K562 (cell line): ENCODE measurements at regions not wholly inside any gene's neighbourhood (a gene's known extent, or its start where the extent isn't known, plus 50 kb on each side); places are given as distances from the start of the nearest gene placed in this dataset.

Experiments used
- ATAC-seq: fragments of 200-7000 bp; cut with Tn5 transposase; 3 replicates; pipeline ENCODE4 v1.9.1; 2020; ENCODE audit warnings: moderate library complexity
- BruUV-seq: library from RNA; stranded (reverse); fragments of 400-500 nt; replicated peaks from 2 replicates; lab custom pipeline; 2021; lab: Mats Ljungman, UMichigan
- CTCF ChIA-PET: fragments of 300-600 bp; formaldehyde crosslinking; extraction: SDS; loops from one replicate; lab custom pipeline; 2021; ENCODE audit warnings: low intra/inter-chr PET ratio; lab: Yijun Ruan, JAX
- POLR2A ChIA-PET: fragments of 300-600, 350-650 bp; sonication (Branson Sonifier 250); formaldehyde crosslinking; extraction: SDS; loops from one replicate; lab custom pipeline; 2021; ENCODE audit warnings: antibody characterized with exemption, inconsistent platforms; lab: Yijun Ruan, JAX
- DNase-seq, 4 experiments: peaks; one replicate each; pipeline versions ENCODE4 v3.0.0 to v3.0.0-alpha.2; 2011 to 2018; ENCODE audit warnings: low spot score in 3 of 4, mixed read lengths in 3 of 4; ENCODE audit errors: extremely low read depth in 1 of 4
- FAIRE-seq: peaks from 2 replicates; lab custom pipeline; 2011; peaks lifted over from hg19 to GRCh38; lab: Jason Lieb, UNC
- H2AFZ ChIP-seq: 2 replicates; pipeline ENCODE4 v1.6.0; 2011; ENCODE audit warnings: low read depth, low read length, control low read depth, inconsistent platforms
- H3K27ac ChIP-seq: fragments of 200-600 bp; 3 replicates; pipeline ENCODE4 v1.8.0; 2011; ENCODE audit warnings: low read depth, mild to moderate bottlenecking, control low read depth, inconsistent platforms, low read length, moderate library complexity, mixed read lengths; ENCODE audit errors: extremely low read depth
- H3K27me3 ChIP-seq, 2 experiments: fragments of 300-600 bp in 1 of 2; 2 replicates in 1 of 2; 3 replicates in 1 of 2; pipeline versions ENCODE4 v1.6.0 to v1.8.0; 2011; ENCODE audit warnings: inconsistent platforms in 2 of 2, low read length in 2 of 2, mild to moderate bottlenecking in 1 of 2, mixed read lengths in 1 of 2, moderate library complexity in 1 of 2; ENCODE audit not compliant: control insufficient read depth in 2 of 2, insufficient read depth in 2 of 2
- H3K36me3 ChIP-seq: fragments of 300-600 bp; 3 replicates; pipeline ENCODE4 v1.8.0; 2011; ENCODE audit warnings: mild to moderate bottlenecking, low read length, inconsistent platforms; ENCODE audit not compliant: control insufficient read depth, insufficient read depth
- H3K4me1 ChIP-seq, 2 experiments: fragments of 200-600 bp in 1 of 2; replicated peaks in 1 of 2; 2 replicates in 1 of 2; 3 replicates in 1 of 2; pipeline versions ENCODE4 v1.5.1 to v1.8.0; 2011; ENCODE audit warnings: inconsistent platforms in 2 of 2, low read length in 2 of 2, mild to moderate bottlenecking in 1 of 2, mixed read lengths in 1 of 2, moderate library complexity in 1 of 2; ENCODE audit not compliant: control insufficient read depth in 2 of 2, insufficient read depth in 2 of 2
- H3K4me2 ChIP-seq: 2 replicates; pipeline ENCODE4 v1.6.1; 2011; ENCODE audit warnings: low read length, control low read depth, inconsistent platforms, mixed read lengths; ENCODE audit not compliant: insufficient read depth
- H3K4me3 ChIP-seq: fragments of 200-600 bp; sonication (generic), shearing (Covaris generic); 2 replicates; pipeline ENCODE4 v1.5.1; 2016; ENCODE audit warnings: control low read depth, inconsistent platforms
- H3K79me2 ChIP-seq: fragments of 200-600 bp; 3 replicates; pipeline ENCODE4 v1.8.0; 2011; ENCODE audit warnings: low read length, inconsistent platforms; ENCODE audit not compliant: control insufficient read depth, insufficient read depth
- H3K9ac ChIP-seq, 2 experiments: 2 replicates each; pipeline versions ENCODE4 v1.6.0 to v1.6.1; 2011; ENCODE audit warnings: low read depth in 2 of 2, low read length in 2 of 2, control low read depth in 1 of 2, inconsistent platforms in 1 of 2, mild to moderate bottlenecking in 1 of 2, mixed read lengths in 1 of 2; ENCODE audit not compliant: insufficient read depth in 1 of 2
- H3K9me1 ChIP-seq: one replicate; pipeline ENCODE4 v1.6.0; 2011; ENCODE audit warnings: inconsistent platforms, mild to moderate bottlenecking, low read length, moderate library complexity; ENCODE audit not compliant: control insufficient read depth, insufficient read depth
- H3K9me3 ChIP-seq: replicated peaks from 2 replicates; pipeline ENCODE4 v1.5.1; 2011; ENCODE audit warnings: low read depth, low read length, inconsistent platforms; ENCODE audit not compliant: control insufficient read depth, insufficient read depth
- H4K20me1 ChIP-seq: replicated peaks from 2 replicates; pipeline ENCODE4 v1.6.1; 2011; ENCODE audit warnings: low read length, inconsistent platforms, mixed read lengths; ENCODE audit not compliant: control insufficient read depth, insufficient read depth
- ASH1L ChIP-seq: fragments of 450-650 bp; IDR thresholded peaks from 2 replicates; pipeline ENCODE4 v1.6.1; 2018; ENCODE audit warnings: borderline replicate concordance, mild to moderate bottlenecking, low read depth; ENCODE audit not compliant: partially characterized antibody
- ATF1 ChIP-seq, 2 experiments: fragments of 450-650 bp in 1 of 2; IDR thresholded peaks; 2 replicates each; pipeline ENCODE4 v1.6.1; 2016; ENCODE audit warnings: missing compliant biosample characterization in 1 of 2, missing genetic modification characterization in 1 of 2
- CEBPG ChIP-seq, 3 experiments: fragments of 200-800 bp in 1 of 3; sonication (Bioruptor generic) in 1 of 3; sonication (generic) in 1 of 3; formaldehyde crosslinking in 1 of 3; IDR thresholded peaks in 2 of 3; conservative IDR thresholded peaks in 1 of 3; 2 replicates each; pipeline versions ENCODE4 v1.6.1 to v1.8.0; 2016 to 2022; ENCODE audit warnings: missing compliant biosample characterization in 2 of 3, missing genetic modification characterization in 2 of 3, mild to moderate bottlenecking in 1 of 3, missing genetic modification reagents in 1 of 3
- ELF4 ChIP-seq: fragments of 450-650 bp; formaldehyde crosslinking; IDR thresholded peaks from 2 replicates; pipeline ENCODE4 v1.4.0; 2022; ENCODE audit warnings: missing genetic modification characterization
- EP400 ChIP-seq: fragments of 450-650 bp; IDR thresholded peaks from 2 replicates; pipeline ENCODE4 v1.6.1; 2017; ENCODE audit warnings: antibody characterized with exemption, mild to moderate bottlenecking, moderate library complexity
- L3MBTL2 ChIP-seq: fragments of 450-650 bp; IDR thresholded peaks from 2 replicates; pipeline ENCODE4 v1.6.1; 2016; ENCODE audit warnings: mild to moderate bottlenecking, moderate library complexity
- NFYB ChIP-seq: IDR thresholded peaks from 2 replicates; pipeline ENCODE4 v1.6.1; 2011; ENCODE audit warnings: mild to moderate bottlenecking, moderate library complexity; ENCODE audit not compliant: insufficient read length; ENCODE audit errors: extremely low read depth
- PHF8 ChIP-seq: fragments of 200-600 bp; sonication (generic); IDR thresholded peaks from 2 replicates; pipeline ENCODE4 v1.6.1; 2012; ENCODE audit warnings: mixed run types, mild to moderate bottlenecking, inconsistent platforms, low read length, moderate library complexity, borderline replicate concordance
- POLR2AphosphoS5 ChIP-seq: IDR thresholded peaks from 2 replicates; pipeline ENCODE4 v1.6.1; 2011; ENCODE audit warnings: mild to moderate bottlenecking, low read depth, low read length, moderate library complexity; ENCODE audit not compliant: control insufficient read depth, insufficient read depth
- WGBS: fragments of 100-300 bp; shearing (Covaris generic); methylation state at CpG from one replicate; pipeline ENCODE4 v1.1.6; 2016; ENCODE audit warnings: low coverage, mixed read lengths; ENCODE audit not compliant: insufficient coverage; ENCODE audit errors: missing lambda C conversion rate; 5-methylcytosine and 5-hydroxymethylcytosine counted together
- in situ Hi-C: fragments of 300-500 bp; cut with MboI; formaldehyde crosslinking; loops from 4 replicates; pipeline ENCODE4 v1.15.0; 2018; ENCODE audit warnings: inconsistent platforms, mixed read lengths
- intact Hi-C: fragments of 100-400 bp; cut with micrococcal nuclease; formaldehyde crosslinking; loops from 2 replicates; pipeline ENCODE4 v1.14.2; 2022
- TF ChIP-seq, protein P1 (sequence below): fragments of 450-650 bp; IDR thresholded peaks from 2 replicates; pipeline ENCODE4 v1.6.1; 2016; ENCODE audit warnings: missing biosample characterization, missing genetic modification characterization
- TF ChIP-seq, protein P2 (sequence below): fragments of 450-650 bp; IDR thresholded peaks from 2 replicates; pipeline ENCODE4 v1.6.1; 2016; ENCODE audit warnings: borderline replicate concordance
- TF ChIP-seq, protein P3 (sequence below), 2 experiments: fragments of 450-650 bp in 1 of 2; sonication (generic) in 1 of 2; formaldehyde crosslinking in 1 of 2; IDR thresholded peaks in 1 of 2; conservative IDR thresholded peaks in 1 of 2; 2 replicates each; pipeline versions ENCODE4 v1.6.1 to v1.8.1; 2016 to 2023; ENCODE audit warnings: mild to moderate bottlenecking in 2 of 2, moderate library complexity in 2 of 2, inconsistent platforms in 1 of 2, missing genetic modification reagents in 1 of 2
- TF ChIP-seq, protein P4 (sequence below): fragments of 250-450 bp; sonication (Bioruptor Pico); IDR thresholded peaks from 2 replicates; pipeline ENCODE4 v1.5.0; 2021

DNA sequence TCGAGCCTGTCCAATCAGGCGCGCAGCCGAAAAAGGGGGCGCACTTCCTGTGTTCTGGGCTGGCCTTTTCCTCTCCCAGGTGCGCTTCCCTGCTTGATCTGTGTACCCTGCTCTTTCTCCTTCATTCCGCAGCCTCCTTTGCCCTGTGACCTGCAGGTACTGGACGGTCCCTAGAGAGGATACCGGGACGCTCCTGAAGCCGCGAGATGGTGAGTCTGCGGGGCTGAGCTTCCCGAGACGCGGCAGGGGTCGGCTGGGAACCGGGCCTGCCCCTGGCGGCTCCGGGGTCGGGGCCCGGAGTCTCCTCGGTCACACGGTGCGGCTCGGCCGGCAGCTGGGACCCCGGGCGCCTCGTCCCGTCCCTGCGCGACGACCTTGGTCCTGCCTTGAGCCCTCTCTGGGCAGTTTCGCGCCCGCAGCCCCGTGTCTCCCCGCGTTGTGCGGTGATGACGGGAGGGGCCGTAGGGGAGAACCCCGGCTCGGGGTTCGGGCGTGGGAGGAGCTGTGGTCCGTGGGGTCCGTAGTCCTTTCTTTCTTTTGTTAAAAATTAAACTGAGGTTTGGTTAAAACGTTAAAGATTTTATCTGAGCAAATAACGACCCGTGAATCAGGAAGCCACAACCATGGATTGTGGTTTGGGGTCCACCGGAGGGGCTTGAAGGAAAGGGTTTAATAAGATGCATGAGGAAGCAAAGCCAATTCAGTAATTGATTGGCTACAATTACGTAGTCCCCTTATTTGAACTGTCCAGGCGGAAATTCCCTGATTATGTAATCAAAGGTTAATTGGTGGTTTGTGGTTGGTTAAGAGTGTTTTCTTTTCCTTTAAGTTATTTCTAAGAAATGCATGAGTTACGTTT is 172.8 kb upstream of the ZNF267 start:
- Histone ChIP-seq H2AFZ (peak overlapping the region; percentile 99), H3K4me2 (peak overlapping the region; percentile 98), H3K4me1 (peaks cover 5 to 8% of the 10 kb centered on the region in 2 experiments; a peak in 3 of 5 replicates), H3K36me3 (peaks cover 37% of the 10 kb centered on the region; the same call in 2 of the 3 replicates), H3K9me1 (peaks cover 4% of the 10 kb centered on the region), H3K79me2 (peaks cover 23% of the 10 kb centered on the region), H3K27me3 (no peaks in the 10 kb centered on the region), H3K4me3 (peak overlapping the region; percentile 84), H4K20me1 (no peaks in the 10 kb centered on the region), H3K9me3 (no peaks in the 10 kb centered on the region), H3K27ac (peak overlapping the region; percentile 66), H3K9ac (peak overlapping the region; percentile 81 to 97)
- DNase-seq (peak in 3 of 4 experiments; percentile 39 to 93 (median 56)), ATAC-seq (peak; percentile 71), FAIRE-seq (peak; percentile 23)
- in situ Hi-C loops (no loop called here), intact Hi-C loops (loop anchor here (5.0 kb wide), 1 partner anchor 177 kb away; no protein-coding TSS in a partner anchor)
- CTCF ChIA-PET, result interaction anchor here (0.5 to 0.7 kb wide), 2 partner anchors 235 to 319 kb away, joined by 3 to 5 read pairs; no protein-coding TSS in a partner anchor
- BruUV-seq, result TSS peak; percentile 60
- WGBS, result under 1% methylated on average over 40 of the region's 56 CpGs
- POLR2A ChIA-PET, result interaction anchor here (0.5 to 1.9 kb wide), 4 partner anchors 9 to 249 kb away, joined by 3 to 6 read pairs (median 5); a partner anchor contains a TSS
- TF ChIP-seq EP400, result 0 out of 2 replicates have a peak, but pooled peaks have one; percentile 15
- TF ChIP-seq ELF4 (CRISPR knock-in tag), result no peak
- TF ChIP-seq, protein P1, sequence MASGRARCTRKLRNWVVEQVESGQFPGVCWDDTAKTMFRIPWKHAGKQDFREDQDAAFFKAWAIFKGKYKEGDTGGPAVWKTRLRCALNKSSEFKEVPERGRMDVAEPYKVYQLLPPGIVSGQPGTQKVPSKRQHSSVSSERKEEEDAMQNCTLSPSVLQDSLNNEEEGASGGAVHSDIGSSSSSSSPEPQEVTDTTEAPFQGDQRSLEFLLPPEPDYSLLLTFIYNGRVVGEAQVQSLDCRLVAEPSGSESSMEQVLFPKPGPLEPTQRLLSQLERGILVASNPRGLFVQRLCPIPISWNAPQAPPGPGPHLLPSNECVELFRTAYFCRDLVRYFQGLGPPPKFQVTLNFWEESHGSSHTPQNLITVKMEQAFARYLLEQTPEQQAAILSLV, result no peak
- no peak for TF ChIP-seq ATF1 (CRISPR knock-in tag; IDR thresholded peaks at IDR 0.05)
- TF ChIP-seq ATF1 (tag; IDR thresholded peaks at IDR 0.05), result peak; percentile 42
- peak; percentile 52; the same call in 1 of the 2 replicates for TF ChIP-seq L3MBTL2
- TF ChIP-seq NFYB, result peak; percentile 93
- 0 out of 2 replicates have a peak, but pooled peaks have one; percentile 31 for TF ChIP-seq POLR2AphosphoS5
- TF ChIP-seq, protein P2, sequence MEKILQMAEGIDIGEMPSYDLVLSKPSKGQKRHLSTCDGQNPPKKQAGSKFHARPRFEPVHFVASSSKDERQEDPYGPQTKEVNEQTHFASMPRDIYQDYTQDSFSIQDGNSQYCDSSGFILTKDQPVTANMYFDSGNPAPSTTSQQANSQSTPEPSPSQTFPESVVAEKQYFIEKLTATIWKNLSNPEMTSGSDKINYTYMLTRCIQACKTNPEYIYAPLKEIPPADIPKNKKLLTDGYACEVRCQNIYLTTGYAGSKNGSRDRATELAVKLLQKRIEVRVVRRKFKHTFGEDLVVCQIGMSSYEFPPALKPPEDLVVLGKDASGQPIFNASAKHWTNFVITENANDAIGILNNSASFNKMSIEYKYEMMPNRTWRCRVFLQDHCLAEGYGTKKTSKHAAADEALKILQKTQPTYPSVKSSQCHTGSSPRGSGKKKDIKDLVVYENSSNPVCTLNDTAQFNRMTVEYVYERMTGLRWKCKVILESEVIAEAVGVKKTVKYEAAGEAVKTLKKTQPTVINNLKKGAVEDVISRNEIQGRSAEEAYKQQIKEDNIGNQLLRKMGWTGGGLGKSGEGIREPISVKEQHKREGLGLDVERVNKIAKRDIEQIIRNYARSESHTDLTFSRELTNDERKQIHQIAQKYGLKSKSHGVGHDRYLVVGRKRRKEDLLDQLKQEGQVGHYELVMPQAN, result no peak
- TF ChIP-seq CEBPG (CRISPR knock-in tag; IDR thresholded peaks at IDR 0.05), result no peak
- peak; percentile 62 for TF ChIP-seq CEBPG (tag; conservative IDR thresholded peaks at IDR 0.05 in 1 of 2, IDR thresholded peaks at IDR 0.05 in 1 of 2)
- TF ChIP-seq PHF8, result peak; percentile 68; the same call in 1 of the 2 replicates
- TF ChIP-seq, protein P3, sequence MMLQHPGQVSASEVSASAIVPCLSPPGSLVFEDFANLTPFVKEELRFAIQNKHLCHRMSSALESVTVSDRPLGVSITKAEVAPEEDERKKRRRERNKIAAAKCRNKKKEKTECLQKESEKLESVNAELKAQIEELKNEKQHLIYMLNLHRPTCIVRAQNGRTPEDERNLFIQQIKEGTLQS (IDR thresholded peaks at IDR 0.05), result 0 out of 2 replicates have a peak, but pooled peaks have one; percentile 17
- TF ChIP-seq, protein P3 (CRISPR knock-in tag; conservative IDR thresholded peaks at IDR 0.05), result no peak
- TF ChIP-seq ASH1L, result peak; percentile 83
- TF ChIP-seq, protein P4, sequence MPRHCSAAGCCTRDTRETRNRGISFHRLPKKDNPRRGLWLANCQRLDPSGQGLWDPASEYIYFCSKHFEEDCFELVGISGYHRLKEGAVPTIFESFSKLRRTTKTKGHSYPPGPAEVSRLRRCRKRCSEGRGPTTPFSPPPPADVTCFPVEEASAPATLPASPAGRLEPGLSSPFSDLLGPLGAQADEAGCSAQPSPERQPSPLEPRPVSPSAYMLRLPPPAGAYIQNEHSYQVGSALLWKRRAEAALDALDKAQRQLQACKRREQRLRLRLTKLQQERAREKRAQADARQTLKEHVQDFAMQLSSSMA (CRISPR knock-in tag), result 0 out of 2 replicates have a peak, but pooled peaks have one; percentile 26
